Activated T-helper 2 cell treated with anti-CD3 and anti-CD28 coated beads, Interferon-gamma antibody, Interleukin-2, Interleukin-4, amounts not matched to agents 10 μg/mL and 5 μg/mL and 100 μg/mL, durations not matched to agents 14 hours and 24 hours and 36 hours (primary cell): ENCODE measurements at regions not wholly inside any gene's neighbourhood (a gene's known extent, or its start where the extent isn't known, plus 50 kb on each side); places are given as distances from the start of the nearest gene placed in this dataset.

Experiments used
- DNase-seq: peaks from one replicate; pipeline ENCODE4 v3.0.0; 2021; ENCODE audit warnings: low spot score
- H3K27ac Mint-ChIP-seq: one replicate; pipeline ENCODE4 v1.8.0; 2021; ENCODE audit warnings: mixed read lengths
- H3K27me3 Mint-ChIP-seq: one replicate; pipeline ENCODE4 v1.8.0; 2021; ENCODE audit warnings: low read depth, mixed read lengths
- H3K36me3 Mint-ChIP-seq: one replicate; pipeline ENCODE4 v1.8.0; 2021; ENCODE audit warnings: low read depth, mixed read lengths
- H3K4me1 Mint-ChIP-seq: one replicate; pipeline ENCODE4 v1.8.0; 2021; ENCODE audit warnings: low read depth, mixed read lengths
- H3K4me3 Mint-ChIP-seq: one replicate; pipeline ENCODE4 v1.8.0; 2021; ENCODE audit warnings: low read depth, mild to moderate bottlenecking, moderate library complexity, mixed read lengths
- H3K9me3 Mint-ChIP-seq: one replicate; pipeline ENCODE4 v1.8.0; 2021; ENCODE audit warnings: mixed read lengths
- intact Hi-C: fragments of 100-400 bp; cut with micrococcal nuclease; formaldehyde crosslinking; loops from one replicate; pipeline ENCODE4 v1.15.1; 2023

- intact Hi-C loops: no loop called here
- peaks cover 8% of the 10 kb centered on the region for H3K27me3 Mint-ChIP-seq
- H3K9me3 Mint-ChIP-seq: no peaks in the 10 kb centered on the region
- no peak overlapping the region for H3K4me3 Mint-ChIP-seq
- DNase-seq: no peak
- no peaks in the 10 kb centered on the region for H3K36me3 Mint-ChIP-seq
- H3K4me1 Mint-ChIP-seq: no peaks in the 10 kb centered on the region
- no peak overlapping the region for H3K27ac Mint-ChIP-seq
Observed at GRCh38 chr15:94033683-94034020, 197.7 kb upstream of the MCTP2 start.

- DNase-seq: no peak
- no peaks in the 10 kb centered on the region for H3K9me3 Mint-ChIP-seq
- no peaks in the 10 kb centered on the region for H3K4me1 Mint-ChIP-seq
- no peaks in the 10 kb centered on the region for H3K36me3 Mint-ChIP-seq
- no peak overlapping the region for H3K27ac Mint-ChIP-seq
- intact Hi-C loops: no loop called here
- no peak overlapping the region for H3K4me3 Mint-ChIP-seq
- H3K27me3 Mint-ChIP-seq: peaks cover 3% of the 10 kb centered on the region
Observed at GRCh38 chr15:94033014-94033682, 198.2 kb upstream of the MCTP2 start.

DNA sequence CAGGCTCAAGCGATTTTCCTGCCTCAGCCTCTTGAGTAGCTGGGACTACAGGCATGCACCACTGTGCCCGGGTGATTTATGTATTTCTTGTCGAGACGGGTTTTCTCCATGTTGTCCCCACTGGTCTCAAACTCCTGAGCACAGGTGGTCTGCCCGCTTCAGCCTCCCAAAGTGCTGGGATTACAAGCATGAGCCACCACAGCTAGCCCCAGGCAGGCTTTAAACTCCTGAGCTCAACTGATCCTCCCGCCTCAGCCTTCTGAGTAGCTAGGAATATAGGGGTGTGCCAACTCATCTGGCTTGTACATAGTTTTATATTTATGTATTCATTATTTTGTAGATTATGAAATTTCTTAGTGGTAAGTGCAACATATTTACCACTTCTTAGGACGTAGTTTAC, 198.8 kb upstream of the MCTP2 start:
- Mint-ChIP-seq H3K4me1 (no peaks in the 10 kb centered on the region), H3K27me3 (peaks cover 2% of the 10 kb centered on the region), H3K36me3 (no peaks in the 10 kb centered on the region), H3K9me3 (no peaks in the 10 kb centered on the region), H3K27ac (no peak overlapping the region), H3K4me3 (no peak overlapping the region)
- intact Hi-C loops: no loop called here
- DNase-seq: no peak

GRCh38 chr15:94031072-94031471, 200.3 kb upstream of the MCTP2 start:
- DNase-seq: no peak
- no peak overlapping the region for H3K27ac Mint-ChIP-seq
- no peaks in the 10 kb centered on the region for H3K9me3 Mint-ChIP-seq
- intact Hi-C loops: no loop called here
- H3K4me3 Mint-ChIP-seq: no peak overlapping the region
- H3K27me3 Mint-ChIP-seq: no peaks in the 10 kb centered on the region
- H3K36me3 Mint-ChIP-seq: no peaks in the 10 kb centered on the region
- H3K4me1 Mint-ChIP-seq: no peaks in the 10 kb centered on the region

- H3K4me1 Mint-ChIP-seq: no peaks in the 10 kb centered on the region
- DNase-seq: no peak
- H3K36me3 Mint-ChIP-seq: no peaks in the 10 kb centered on the region
- H3K27me3 Mint-ChIP-seq: no peaks in the 10 kb centered on the region
- intact Hi-C loops: no loop called here
- no peak overlapping the region for H3K4me3 Mint-ChIP-seq
- H3K9me3 Mint-ChIP-seq: no peaks in the 10 kb centered on the region
- H3K27ac Mint-ChIP-seq: no peak overlapping the region
Observed at GRCh38 chr15:94029495-94029894, 201.9 kb upstream of the MCTP2 start.

- intact Hi-C loops: no loop called here
- no peaks in the 10 kb centered on the region for H3K36me3 Mint-ChIP-seq
- no peaks in the 10 kb centered on the region for H3K27me3 Mint-ChIP-seq
- no peak for DNase-seq
- no peak overlapping the region for H3K27ac Mint-ChIP-seq
- no peaks in the 10 kb centered on the region for H3K9me3 Mint-ChIP-seq
- no peak overlapping the region for H3K4me3 Mint-ChIP-seq
- no peaks in the 10 kb centered on the region for H3K4me1 Mint-ChIP-seq
Observed at GRCh38 chr15:94028809-94029208, 202.6 kb upstream of the MCTP2 start.

- Mint-ChIP-seq H3K4me3 (no peak overlapping the region), H3K4me1 (no peaks in the 10 kb centered on the region), H3K9me3 (no peaks in the 10 kb centered on the region), H3K27ac (no peak overlapping the region), H3K36me3 (no peaks in the 10 kb centered on the region), H3K27me3 (no peaks in the 10 kb centered on the region)
- intact Hi-C loops: no loop called here
- DNase-seq: no peak
Observed at GRCh38 chr15:94028121-94028520, 203.2 kb upstream of the MCTP2 start.

DNA sequence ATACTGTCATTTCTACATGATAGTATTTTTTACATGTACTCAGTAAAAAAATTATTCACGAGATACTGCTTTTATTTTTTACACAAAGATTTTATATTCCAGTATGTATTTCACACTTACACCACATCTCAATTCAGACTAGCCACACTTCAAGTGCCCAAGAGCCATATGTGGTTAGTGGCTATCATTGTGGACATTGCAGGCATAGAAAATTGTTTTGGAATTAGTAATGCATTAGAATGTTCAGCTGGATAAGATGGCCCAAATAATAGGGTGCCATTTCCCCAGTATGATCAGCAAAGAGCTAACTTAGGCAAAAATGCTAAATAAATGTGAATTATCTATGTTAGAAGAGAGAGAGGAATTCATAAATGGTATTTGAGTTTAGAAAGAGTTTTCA, 203.8 kb upstream of the MCTP2 start:
- Mint-ChIP-seq H3K4me1 (no peaks in the 10 kb centered on the region), H3K27ac (no peak overlapping the region), H3K9me3 (no peaks in the 10 kb centered on the region), H3K4me3 (no peak overlapping the region), H3K27me3 (no peaks in the 10 kb centered on the region), H3K36me3 (no peaks in the 10 kb centered on the region)
- intact Hi-C loops: no loop called here
- DNase-seq: no peak

DNA sequence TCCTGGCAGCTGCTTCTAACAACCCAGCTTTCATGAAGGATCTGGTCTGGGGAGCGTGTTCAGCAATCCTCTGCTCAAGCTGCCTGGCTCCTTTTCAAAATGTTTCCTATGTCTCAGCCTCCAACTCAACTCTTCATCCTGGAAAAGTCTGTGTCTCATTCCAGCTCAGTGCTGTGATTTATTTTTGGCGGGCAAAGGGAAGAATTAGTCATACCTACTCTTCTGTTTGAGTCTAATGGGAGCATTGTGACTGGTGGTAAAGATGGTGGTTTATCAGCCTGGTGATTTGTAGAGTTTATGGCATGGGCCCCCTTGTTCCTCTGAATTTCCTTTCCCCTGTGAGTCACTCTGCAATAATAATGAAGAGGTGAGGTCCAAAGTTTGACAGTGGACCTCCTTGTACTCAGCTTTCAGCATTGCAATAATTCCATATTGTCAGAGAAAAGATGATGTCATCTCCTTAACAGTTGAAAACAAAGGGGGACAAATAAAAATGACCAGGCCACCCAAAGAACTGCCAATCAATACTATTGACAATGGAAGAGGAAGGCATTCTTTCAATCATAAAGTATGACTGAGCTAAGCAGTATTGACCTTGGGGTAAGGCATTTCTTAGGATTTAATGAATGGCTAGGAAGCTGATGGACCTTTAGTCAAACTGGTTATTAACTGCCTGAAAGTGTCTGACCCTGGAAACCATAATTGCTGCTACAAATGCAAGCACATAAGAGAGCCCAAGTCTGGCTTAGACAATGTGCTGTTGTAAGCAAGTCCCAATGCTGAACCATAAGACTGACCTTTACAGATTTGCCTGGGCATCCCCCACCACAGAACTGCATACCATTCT, 204.7 kb upstream of the MCTP2 start:
- intact Hi-C loops: no loop called here
- H3K36me3 Mint-ChIP-seq: no peaks in the 10 kb centered on the region
- H3K4me3 Mint-ChIP-seq: no peak overlapping the region
- no peaks in the 10 kb centered on the region for H3K27me3 Mint-ChIP-seq
- H3K4me1 Mint-ChIP-seq: no peaks in the 10 kb centered on the region
- no peak overlapping the region for H3K27ac Mint-ChIP-seq
- H3K9me3 Mint-ChIP-seq: no peaks in the 10 kb centered on the region
- DNase-seq: no peak

GRCh38 chr15:94023531-94023930, 207.8 kb upstream of the MCTP2 start:
- intact Hi-C loops: no loop called here
- H3K36me3 Mint-ChIP-seq: no peaks in the 10 kb centered on the region
- no peaks in the 10 kb centered on the region for H3K9me3 Mint-ChIP-seq
- H3K4me3 Mint-ChIP-seq: no peak overlapping the region
- no peak overlapping the region for H3K27ac Mint-ChIP-seq
- no peaks in the 10 kb centered on the region for H3K4me1 Mint-ChIP-seq
- DNase-seq: no peak
- no peaks in the 10 kb centered on the region for H3K27me3 Mint-ChIP-seq

- no peak for DNase-seq
- no peaks in the 10 kb centered on the region for H3K4me1 Mint-ChIP-seq
- intact Hi-C loops: no loop called here
- no peaks in the 10 kb centered on the region for H3K36me3 Mint-ChIP-seq
- no peak overlapping the region for H3K4me3 Mint-ChIP-seq
- H3K27ac Mint-ChIP-seq: no peak overlapping the region
- H3K9me3 Mint-ChIP-seq: no peaks in the 10 kb centered on the region
- H3K27me3 Mint-ChIP-seq: no peaks in the 10 kb centered on the region
Observed at GRCh38 chr15:94021621-94022320, 209.6 kb upstream of the MCTP2 start.

DNA sequence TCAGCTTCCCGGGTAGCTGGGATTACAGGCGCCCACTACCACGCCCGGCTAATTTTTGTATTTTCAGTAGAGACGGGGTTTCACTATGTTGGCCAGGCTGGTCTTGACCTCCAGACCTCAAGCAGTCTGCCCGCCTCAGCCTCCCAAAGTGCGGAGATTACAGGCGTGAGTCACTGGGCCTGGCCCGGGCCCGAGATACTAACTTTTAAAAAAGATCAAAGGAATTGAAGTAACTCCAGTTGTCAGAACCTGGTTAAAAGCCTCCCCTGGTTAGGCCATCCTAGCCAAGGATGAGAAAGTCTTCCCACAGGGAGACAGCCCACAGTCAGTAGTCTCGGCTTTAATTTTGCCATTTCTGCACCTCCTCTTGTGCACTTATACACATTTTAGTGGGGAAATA, 212.3 kb upstream of the MCTP2 start:
- no peak overlapping the region for H3K27ac Mint-ChIP-seq
- no peaks in the 10 kb centered on the region for H3K36me3 Mint-ChIP-seq
- no peak overlapping the region for H3K4me3 Mint-ChIP-seq
- H3K9me3 Mint-ChIP-seq: no peaks in the 10 kb centered on the region
- H3K27me3 Mint-ChIP-seq: no peaks in the 10 kb centered on the region
- intact Hi-C loops: no loop called here
- no peak for DNase-seq
- no peaks in the 10 kb centered on the region for H3K4me1 Mint-ChIP-seq

DNA sequence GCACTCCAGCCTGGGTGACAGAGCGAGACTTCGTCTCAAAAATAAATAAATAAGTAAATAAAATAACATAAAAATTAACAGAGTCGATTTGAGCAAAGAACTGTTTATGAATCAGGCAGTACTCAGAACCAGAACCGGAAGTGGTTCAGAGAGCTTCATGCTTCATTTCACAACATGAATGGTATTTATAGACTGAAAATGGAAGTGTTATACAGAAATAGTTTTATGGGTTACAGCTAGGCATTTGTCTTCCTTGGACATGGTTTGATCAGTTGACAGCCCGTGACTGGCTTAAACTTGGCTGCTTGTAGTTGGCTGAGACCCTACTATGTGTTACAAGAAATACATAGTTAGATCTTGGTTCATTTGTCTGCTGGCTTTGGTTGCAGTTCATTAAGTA, 216.0 kb upstream of the MCTP2 start:
- H3K27me3 Mint-ChIP-seq: peaks cover 3% of the 10 kb centered on the region
- H3K4me3 Mint-ChIP-seq: no peak overlapping the region
- intact Hi-C loops: no loop called here
- DNase-seq: no peak
- no peak overlapping the region for H3K27ac Mint-ChIP-seq
- H3K36me3 Mint-ChIP-seq: no peaks in the 10 kb centered on the region
- H3K9me3 Mint-ChIP-seq: no peaks in the 10 kb centered on the region
- H3K4me1 Mint-ChIP-seq: peaks cover 6% of the 10 kb centered on the region
